Memory B cell (primary cell): ENCODE measurements at regions not wholly inside any gene's neighbourhood (a gene's known extent, or its start where the extent isn't known, plus 50 kb on each side); places are given as distances from the start of the nearest gene placed in this dataset.
"Not testable (repeated sequence)": the region's sequence is repeated elsewhere in the genome, so short reads cannot be mapped to it uniquely, and the experiment has no call there.

Experiments
- ATAC-seq: fragments of 150-1000 bp; cut with Tn5 transposase; 2 replicates; pipeline ENCODE4 v1.10.0; 2021; ENCODE audit warnings: low read depth, mild to moderate bottlenecking, moderate library complexity
- DNase-seq, 2 donors: peaks; one replicate each; pipeline ENCODE4 v3.0.0; 2022; ENCODE audit warnings: low spot score in 2 of 2
- H3K27ac Mint-ChIP-seq: one replicate; pipeline ENCODE4 v1.8.0; 2022; ENCODE audit warnings: mild to moderate bottlenecking, moderate library complexity, mixed read lengths
- H3K27me3 Mint-ChIP-seq: one replicate; pipeline ENCODE4 v1.8.0; 2022; ENCODE audit warnings: mixed read lengths
- H3K36me3 Mint-ChIP-seq: one replicate; pipeline ENCODE4 v1.8.0; 2022; ENCODE audit warnings: mild to moderate bottlenecking, mixed read lengths
- H3K4me1 Mint-ChIP-seq: one replicate; pipeline ENCODE4 v1.8.0; 2022; ENCODE audit warnings: mixed read lengths
- H3K4me3 Mint-ChIP-seq: one replicate; pipeline ENCODE4 v1.8.0; 2022; ENCODE audit warnings: mild to moderate bottlenecking, moderate library complexity, mixed read lengths
- H3K9me3 Mint-ChIP-seq: one replicate; pipeline ENCODE4 v1.8.0; 2022; ENCODE audit warnings: mixed read lengths

GRCh38 chr17:27365329-27365945, 71.5 kb downstream of the WSB1 start:
- H3K4me1 Mint-ChIP-seq, H3K27me3 Mint-ChIP-seq, H3K4me3 Mint-ChIP-seq: not testable (repeated sequence)

GRCh38 chr17:27366437-27366836, 72.5 kb downstream of the WSB1 start:
- DNase-seq (no peak), ATAC-seq (no peak)
- Mint-ChIP-seq H3K4me3 (no peak overlapping the region), H3K27me3 (no peaks in the 10 kb centered on the region), H3K4me1 (no peaks in the 10 kb centered on the region), H3K9me3 (peaks cover 10% of the 10 kb centered on the region), H3K36me3 (peaks cover 9% of the 10 kb centered on the region), H3K27ac (no peak overlapping the region)

More at GRCh38 chr17:27365329-27365945, 71.5 kb downstream of the WSB1 start:
- not testable (repeated sequence) for H3K27ac Mint-ChIP-seq, DNase-seq, H3K9me3 Mint-ChIP-seq, H3K36me3 Mint-ChIP-seq, ATAC-seq

- Mint-ChIP-seq H3K27ac (no peak overlapping the region), H3K9me3 (peaks cover 15% of the 10 kb centered on the region), H3K4me3 (no peak overlapping the region), H3K4me1 (no peaks in the 10 kb centered on the region), H3K36me3 (peaks cover 13% of the 10 kb centered on the region), H3K27me3 (no peaks in the 10 kb centered on the region)
- DNase-seq: no peak
- no peak for ATAC-seq
Observed at GRCh38 chr17:27367121-27367981, 73.4 kb downstream of the WSB1 start.

GRCh38 chr17:27368151-27368795, 74.4 kb downstream of the WSB1 start:
- Mint-ChIP-seq H3K4me1 (no peaks in the 10 kb centered on the region), H3K4me3 (no peak overlapping the region), H3K9me3 (peaks cover 19% of the 10 kb centered on the region), H3K27ac (no peak overlapping the region), H3K27me3 (peaks cover 4% of the 10 kb centered on the region), H3K36me3 (peaks cover 17% of the 10 kb centered on the region)
- ATAC-seq: no peak
- no peak for DNase-seq

GRCh38 chr17:27368980-27369379, 75.1 kb downstream of the WSB1 start:
- Mint-ChIP-seq H3K36me3 (peaks cover 19% of the 10 kb centered on the region), H3K4me3 (no peak overlapping the region), H3K27ac (no peak overlapping the region), H3K4me1 (no peaks in the 10 kb centered on the region), H3K9me3 (peaks cover 22% of the 10 kb centered on the region), H3K27me3 (peaks cover 6% of the 10 kb centered on the region)
- DNase-seq (no peak), ATAC-seq (no peak)

GRCh38 chr17:27370776-27371175, 76.9 kb downstream of the WSB1 start:
- Mint-ChIP-seq H3K4me1 (no peaks in the 10 kb centered on the region), H3K27ac (no peak overlapping the region), H3K4me3 (no peak overlapping the region), H3K36me3 (peaks cover 23% of the 10 kb centered on the region), H3K27me3 (peaks cover 9% of the 10 kb centered on the region), H3K9me3 (peaks cover 26% of the 10 kb centered on the region)
- ATAC-seq: no peak
- no peak for DNase-seq

- peaks cover 21% of the 10 kb centered on the region for H3K9me3 Mint-ChIP-seq
- not testable (repeated sequence) for DNase-seq, H3K27me3 Mint-ChIP-seq, H3K27ac Mint-ChIP-seq, H3K4me1 Mint-ChIP-seq, ATAC-seq, H3K4me3 Mint-ChIP-seq
- H3K36me3 Mint-ChIP-seq: peaks cover 16% of the 10 kb centered on the region
Observed at GRCh38 chr17:27373695-27374094, 79.8 kb downstream of the WSB1 start.

GRCh38 chr17:27376637-27377547, 79.4 kb upstream of the KSR1 start:
- Mint-ChIP-seq H3K27ac (no peak overlapping the region), H3K9me3 (peaks cover 12% of the 10 kb centered on the region), H3K36me3 (peaks cover 11% of the 10 kb centered on the region), H3K4me1 (peaks cover 5% of the 10 kb centered on the region), H3K27me3 (peaks cover 14% of the 10 kb centered on the region), H3K4me3 (no peak overlapping the region)
- DNase-seq (no peak), ATAC-seq (no peak)

GRCh38 chr17:27378482-27379175, 77.6 kb upstream of the KSR1 start:
- no peak for ATAC-seq
- H3K36me3 Mint-ChIP-seq: peaks cover 4% of the 10 kb centered on the region
- no peak for DNase-seq
- peaks cover 8% of the 10 kb centered on the region for H3K27me3 Mint-ChIP-seq
- peaks cover 4% of the 10 kb centered on the region for H3K9me3 Mint-ChIP-seq
- H3K27ac Mint-ChIP-seq: no peak overlapping the region
- no peak overlapping the region for H3K4me3 Mint-ChIP-seq
- H3K4me1 Mint-ChIP-seq: peaks cover 5% of the 10 kb centered on the region

- no peak overlapping the region for H3K4me3 Mint-ChIP-seq
- DNase-seq: no peak
- no peak for ATAC-seq
- H3K36me3 Mint-ChIP-seq: peaks cover 2% of the 10 kb centered on the region
- H3K27ac Mint-ChIP-seq: no peak overlapping the region
- peaks cover 5% of the 10 kb centered on the region for H3K4me1 Mint-ChIP-seq
- peaks cover 2% of the 10 kb centered on the region for H3K9me3 Mint-ChIP-seq
- H3K27me3 Mint-ChIP-seq: peaks cover 8% of the 10 kb centered on the region
Observed at GRCh38 chr17:27379888-27380533, 76.2 kb upstream of the KSR1 start.

- Mint-ChIP-seq H3K36me3 (no peaks in the 10 kb centered on the region), H3K27ac (no peak overlapping the region), H3K4me3 (no peak overlapping the region), H3K9me3 (no peaks in the 10 kb centered on the region), H3K4me1 (peaks cover 5% of the 10 kb centered on the region), H3K27me3 (peaks cover 6% of the 10 kb centered on the region)
- DNase-seq (no peak), ATAC-seq (no peak)
Observed at GRCh38 chr17:27380551-27380950, 75.7 kb upstream of the KSR1 start.

GRCh38 chr17:27381007-27381501, 75.2 kb upstream of the KSR1 start:
- H3K27ac Mint-ChIP-seq: no peak overlapping the region

More at GRCh38 chr17:27381007-27381501, 75.2 kb upstream of the KSR1 start:
- no peaks in the 10 kb centered on the region for H3K9me3 Mint-ChIP-seq
- peaks cover 5% of the 10 kb centered on the region for H3K27me3 Mint-ChIP-seq
- peak; percentile 78 to 82 for DNase-seq
- ATAC-seq: peak; percentile 98
- no peaks in the 10 kb centered on the region for H3K36me3 Mint-ChIP-seq
- no peak overlapping the region for H3K4me3 Mint-ChIP-seq
- H3K4me1 Mint-ChIP-seq: peaks cover 5% of the 10 kb centered on the region
